ENCODE measurements at regions not wholly inside any gene's neighbourhood (a gene's known extent, or its start where the extent isn't known, plus 50 kb on each side); places are given as distances from the start of the nearest gene placed in this dataset.
"Not testable (repeated sequence)": the region's sequence is repeated elsewhere in the genome, so short reads cannot be mapped to it uniquely, and the experiment has no call there.

DNA sequence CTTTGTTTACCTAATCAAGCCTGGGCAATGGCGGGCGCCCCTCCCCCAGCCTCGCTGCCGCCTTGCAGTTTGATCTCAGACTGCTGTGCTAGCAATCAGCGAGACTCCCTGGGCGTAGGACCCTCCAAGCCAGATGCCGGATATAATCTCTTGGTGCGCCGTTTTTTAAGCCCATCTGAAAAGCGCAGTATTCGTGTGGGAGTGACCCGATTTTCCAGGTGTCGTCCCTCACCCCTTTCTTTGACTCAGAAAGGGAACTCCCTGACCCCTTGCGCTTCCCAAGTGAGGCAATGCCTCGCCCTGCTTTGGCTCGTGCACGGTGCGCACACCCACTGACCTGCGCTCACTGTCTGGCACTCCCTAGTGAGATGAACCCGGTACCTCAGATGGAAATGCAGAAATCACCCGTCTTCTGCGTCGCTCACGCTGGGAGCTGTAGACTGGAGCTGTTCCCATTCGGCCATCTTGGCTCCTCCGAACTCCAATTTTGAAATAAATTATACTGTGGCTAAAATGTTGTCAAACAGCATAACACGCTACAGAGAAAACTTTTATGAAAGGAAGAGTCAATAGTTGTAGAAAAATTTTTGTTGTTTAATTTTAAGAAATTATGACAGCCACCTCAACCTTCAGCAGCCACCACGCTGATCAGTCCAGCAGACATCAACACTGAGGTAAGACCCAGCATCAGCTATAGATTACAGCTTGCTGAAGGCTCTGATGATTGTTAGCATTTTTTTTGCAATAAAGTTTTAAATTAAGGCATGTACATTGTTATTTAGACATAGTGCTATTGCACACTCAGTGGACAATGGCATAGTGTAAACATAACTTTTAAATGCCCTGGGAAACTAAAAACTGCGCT, 384.7 kb upstream of the DEPDC1 start:
- not testable (repeated sequence) for DNase-seq

DNA sequence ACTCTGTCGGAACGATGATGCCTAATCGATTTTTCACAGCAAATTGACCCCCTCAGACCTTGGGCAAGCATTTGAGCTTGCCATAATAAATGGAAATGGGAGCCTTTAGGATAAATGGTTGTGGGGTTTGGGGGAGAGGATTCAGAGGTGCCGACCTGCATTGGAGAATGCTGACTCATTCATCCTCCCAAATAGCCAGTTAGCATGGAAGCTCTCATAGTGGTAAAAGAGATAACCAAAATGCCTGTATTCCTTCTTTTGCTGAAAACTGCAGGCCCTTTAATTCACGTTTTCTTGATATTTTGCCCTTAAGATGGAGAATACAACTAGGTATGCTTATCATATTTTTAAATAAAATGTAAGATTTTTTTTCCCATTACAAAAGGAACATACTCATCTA, 392.6 kb upstream of the DEPDC1 start:
- DNase-seq: no peak

DNA sequence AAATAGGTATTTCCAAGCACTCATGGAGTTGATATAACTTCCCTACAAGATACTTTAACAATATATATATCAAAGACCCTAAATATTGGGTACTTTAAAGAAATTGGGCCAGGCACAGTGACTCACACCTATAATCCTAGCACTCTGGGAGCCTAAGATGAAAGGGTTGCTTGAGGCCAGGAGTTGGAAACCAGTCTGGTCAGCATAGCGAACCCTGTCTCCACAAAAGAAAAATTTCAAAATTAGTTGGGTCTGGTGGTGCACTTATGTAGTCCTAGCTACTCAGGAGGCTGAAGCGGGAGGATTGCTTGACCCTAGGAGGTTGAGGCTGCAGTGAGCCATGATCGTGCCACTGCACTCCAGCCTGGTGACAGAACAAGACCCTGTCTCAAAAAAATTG, 393.9 kb upstream of the DEPDC1 start:
- no peak for DNase-seq

DNA sequence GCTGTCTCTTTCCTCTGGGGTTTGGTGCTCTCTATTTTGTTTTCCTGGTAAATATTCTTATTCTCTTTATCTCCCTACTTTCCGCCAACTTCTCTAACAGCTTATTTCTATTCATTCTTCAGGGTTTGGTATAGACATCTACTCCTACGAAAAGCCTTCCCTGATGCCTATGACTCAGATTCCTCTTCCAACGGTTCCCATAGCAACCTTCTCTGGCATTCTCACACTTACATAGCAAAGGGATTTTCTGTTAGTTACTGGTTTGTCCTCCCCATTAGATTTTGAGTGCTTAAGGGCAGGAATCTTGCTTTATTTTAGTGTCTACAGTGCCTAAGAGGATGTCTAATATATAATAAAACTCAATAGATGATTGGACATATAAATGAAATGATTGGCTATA, 407.6 kb upstream of the DEPDC1 start:
- DNase-seq: no peak

DNA sequence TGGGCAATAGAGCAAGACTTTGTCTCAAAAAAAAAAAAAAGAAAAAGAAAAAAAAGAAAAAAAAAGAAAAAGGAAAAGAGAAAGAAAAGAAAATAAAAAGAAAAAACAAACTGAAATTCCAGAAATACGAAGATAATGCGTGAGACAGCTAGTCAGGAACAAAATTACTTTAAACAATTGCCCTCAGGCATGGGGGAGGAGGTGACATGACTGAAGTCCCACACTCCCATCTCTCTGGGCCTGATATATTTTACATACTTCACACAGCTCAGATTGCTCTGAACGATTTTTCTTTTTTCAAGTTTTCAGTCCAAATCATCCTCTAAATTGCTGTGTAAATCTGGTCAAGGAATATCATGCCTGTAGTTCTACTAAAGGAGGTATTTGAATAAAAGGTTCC, 409.5 kb upstream of the DEPDC1 start:
- DNase-seq: no peak

DNA sequence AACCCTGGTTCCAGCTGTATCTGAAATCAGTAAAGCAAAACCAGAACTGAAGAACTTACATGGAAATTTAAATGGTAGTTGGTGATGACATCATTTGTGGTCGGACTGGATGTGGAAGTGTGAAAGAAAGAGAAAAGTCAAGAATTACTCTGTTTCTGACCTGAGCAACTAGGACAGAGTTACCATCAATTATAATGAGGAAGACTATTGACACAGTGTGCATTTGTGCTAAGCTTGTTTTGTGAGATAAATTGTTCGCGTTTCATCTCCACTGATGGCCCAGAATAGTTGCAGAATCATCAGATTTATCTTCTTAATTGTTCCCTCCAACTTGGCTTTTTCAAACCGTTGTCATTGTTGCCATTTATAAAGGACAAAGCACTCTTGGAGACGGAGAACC, 410.6 kb upstream of the DEPDC1 start:
- DNase-seq: no peak

DNA sequence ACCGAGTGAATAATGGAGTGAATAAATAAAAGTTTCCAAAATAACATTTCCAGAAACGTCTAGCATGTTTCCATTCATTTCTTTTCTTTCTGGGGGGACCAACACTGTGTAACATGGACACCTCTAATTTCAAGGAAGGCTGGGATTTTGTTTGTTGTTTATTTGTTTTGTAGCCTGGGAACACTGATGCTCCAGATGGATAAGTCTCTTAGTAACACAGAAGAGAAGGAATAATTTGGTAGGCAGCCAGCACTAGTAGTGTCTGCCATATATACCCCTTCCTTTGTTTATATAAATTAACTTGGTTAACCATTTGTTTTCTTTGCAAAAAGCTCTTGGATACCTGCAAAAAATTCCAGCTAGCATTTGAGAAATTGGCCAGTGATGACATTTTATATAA, 411.4 kb upstream of the DEPDC1 start:
- DNase-seq: no peak

DNA sequence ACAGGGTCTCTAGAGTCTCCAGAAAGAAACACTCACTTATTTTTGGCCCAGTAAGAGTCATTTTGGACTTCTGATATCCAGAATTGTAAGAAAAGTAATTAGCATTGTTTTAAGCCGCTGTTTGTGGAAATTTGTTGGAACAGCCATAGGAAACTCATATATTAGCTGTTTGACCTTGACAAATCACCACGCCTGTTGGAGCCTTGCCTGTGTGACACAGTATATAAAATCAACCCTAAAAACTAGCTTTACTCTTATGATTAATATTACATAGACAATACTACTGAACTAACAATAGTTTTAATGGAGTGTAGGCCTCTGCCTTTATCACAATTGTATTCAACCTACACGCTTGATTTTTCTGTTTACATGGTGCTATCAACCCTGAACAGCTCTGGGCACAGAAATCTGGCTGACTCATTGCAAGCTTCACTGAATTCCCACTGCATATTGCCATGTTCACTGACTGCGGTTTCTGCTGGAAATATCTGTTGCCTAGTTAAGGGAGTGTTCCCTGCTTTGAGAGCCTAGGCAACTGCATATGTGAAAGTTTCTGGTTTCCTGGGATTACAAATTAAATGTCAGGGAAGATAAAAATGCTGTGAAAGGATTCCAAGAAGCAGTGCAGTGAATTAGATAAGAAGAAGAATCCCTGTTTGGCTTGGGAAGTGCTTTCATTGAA, 419.5 kb upstream of the DEPDC1 start:
- no peak for DNase-seq

DNA sequence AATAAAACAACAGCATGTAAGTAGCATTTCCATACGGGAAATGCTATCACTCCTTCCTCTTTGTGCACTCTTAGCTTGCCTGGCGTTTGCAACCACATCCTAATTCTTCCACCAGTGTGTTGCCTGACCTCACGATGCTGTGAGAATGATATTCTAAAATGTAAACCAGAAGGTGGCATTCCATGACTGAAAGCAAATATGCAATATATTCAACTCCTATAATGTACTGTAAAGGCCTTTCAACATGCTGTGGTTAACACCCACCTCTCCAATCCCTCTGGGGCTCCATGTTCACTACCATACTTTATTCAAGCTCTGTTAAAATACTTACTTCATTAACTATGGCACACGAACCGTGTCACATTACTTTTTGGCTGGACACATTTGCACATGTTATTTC, 420.6 kb upstream of the DEPDC1 start:
- no peak for DNase-seq

DNA sequence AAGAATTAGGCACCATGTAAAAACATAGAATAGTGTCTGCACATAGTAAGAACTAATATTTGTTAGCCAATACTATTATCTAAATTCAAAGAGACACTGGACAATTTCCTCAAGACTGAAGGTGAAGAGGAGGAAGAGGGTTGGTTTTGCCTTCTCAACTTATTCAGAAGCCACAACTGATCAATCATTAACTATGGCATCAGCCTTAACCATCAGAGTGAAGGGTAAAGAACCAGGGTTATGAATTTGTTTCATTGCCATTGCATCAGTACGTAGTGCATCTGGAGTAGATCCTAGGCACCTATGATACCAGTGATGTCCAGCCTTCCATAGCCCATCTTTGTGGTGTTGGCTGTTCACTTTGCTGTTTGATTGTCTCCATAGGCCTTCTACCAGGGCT, 421.7 kb upstream of the DEPDC1 start:
- no peak for DNase-seq

DNA sequence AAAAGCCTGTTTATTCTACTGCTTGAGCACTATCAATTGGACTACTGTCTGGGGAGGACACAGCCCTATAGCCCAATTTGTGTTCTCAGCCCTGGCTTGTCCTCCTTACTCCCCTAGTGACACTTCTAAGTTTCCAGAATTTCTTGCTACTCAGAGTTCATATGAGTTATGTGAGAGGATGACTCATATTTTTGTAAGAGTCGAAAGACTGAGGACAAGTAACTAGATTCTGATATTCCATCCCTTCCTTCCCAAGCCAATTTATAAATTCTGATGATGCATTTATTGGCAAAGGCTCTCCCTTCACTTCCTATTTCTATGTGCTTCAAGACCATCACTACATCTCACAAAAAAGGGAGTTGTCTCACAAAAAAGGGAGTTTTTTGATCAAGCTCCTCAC, 422.2 kb upstream of the DEPDC1 start:
- DNase-seq: no peak

DNA sequence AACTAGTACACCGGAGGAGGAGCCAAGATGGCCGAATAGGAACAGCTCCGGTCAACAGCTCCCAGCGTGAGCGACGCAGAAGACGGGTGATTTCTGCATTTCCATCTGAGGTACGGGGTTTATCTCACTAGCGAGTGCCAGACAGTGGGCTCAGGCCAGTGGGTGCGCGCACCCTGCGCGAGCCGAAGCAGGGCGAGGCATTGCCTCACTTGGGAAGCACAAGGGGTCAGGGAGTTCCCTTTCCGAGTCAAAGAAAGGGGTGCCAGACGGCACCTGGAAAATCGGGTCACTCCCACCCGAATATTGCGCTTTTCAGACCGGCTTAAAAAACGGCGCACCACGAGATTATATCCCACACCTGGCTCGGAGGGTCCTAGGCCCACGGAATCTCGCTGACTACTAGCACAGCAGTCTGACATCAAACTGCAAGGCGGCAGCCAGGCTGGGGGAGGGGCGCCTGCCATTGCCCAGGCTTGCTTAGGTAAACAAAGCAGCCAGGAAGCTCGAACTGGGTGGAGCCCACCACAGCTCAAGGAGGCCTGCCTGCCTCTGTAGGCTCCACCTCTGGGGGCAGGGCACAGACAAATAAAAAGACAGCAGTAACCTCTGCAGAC, 426.7 kb upstream of the DEPDC1 start:
- DNase-seq: not testable (repeated sequence)

DNA sequence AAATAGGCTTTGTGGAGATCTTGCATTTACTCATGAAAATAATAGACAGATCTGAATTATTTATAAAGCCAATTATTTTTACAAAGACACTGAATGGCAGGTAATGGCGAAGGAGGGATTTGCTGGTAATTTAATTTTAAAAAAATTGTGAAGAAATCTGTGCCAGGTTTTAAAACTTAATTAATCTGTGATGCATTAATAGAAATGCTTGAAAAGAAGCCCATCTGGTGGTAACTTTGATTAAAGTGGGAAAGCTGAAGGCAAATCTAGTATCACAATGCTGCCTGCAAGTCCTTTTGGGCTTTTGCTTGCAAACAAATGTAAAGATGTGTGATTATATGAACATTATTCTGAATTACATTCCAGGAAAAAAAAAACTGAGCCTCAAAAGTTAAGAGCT, 433.2 kb upstream of the DEPDC1 start:
- no peak for DNase-seq

DNA sequence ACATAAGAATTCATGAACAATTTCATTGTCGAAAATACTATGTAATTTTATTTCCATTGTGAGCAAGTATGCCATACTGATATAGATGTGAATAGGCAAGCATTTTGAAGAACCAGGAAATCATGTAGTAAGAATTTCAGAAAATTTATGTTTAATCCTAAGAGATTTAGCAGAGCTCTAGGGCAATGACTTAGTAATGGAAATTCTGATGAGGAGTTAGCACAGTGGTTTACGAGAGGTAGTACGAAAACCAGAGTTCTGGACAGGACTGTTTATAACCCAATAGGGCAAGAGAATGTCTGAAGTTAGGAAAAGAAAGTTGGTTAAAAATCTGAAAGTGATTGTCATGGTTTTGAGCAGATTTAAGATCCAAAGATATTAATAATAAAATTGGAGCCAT, 439.6 kb upstream of the DEPDC1 start:
- no peak for DNase-seq

DNA sequence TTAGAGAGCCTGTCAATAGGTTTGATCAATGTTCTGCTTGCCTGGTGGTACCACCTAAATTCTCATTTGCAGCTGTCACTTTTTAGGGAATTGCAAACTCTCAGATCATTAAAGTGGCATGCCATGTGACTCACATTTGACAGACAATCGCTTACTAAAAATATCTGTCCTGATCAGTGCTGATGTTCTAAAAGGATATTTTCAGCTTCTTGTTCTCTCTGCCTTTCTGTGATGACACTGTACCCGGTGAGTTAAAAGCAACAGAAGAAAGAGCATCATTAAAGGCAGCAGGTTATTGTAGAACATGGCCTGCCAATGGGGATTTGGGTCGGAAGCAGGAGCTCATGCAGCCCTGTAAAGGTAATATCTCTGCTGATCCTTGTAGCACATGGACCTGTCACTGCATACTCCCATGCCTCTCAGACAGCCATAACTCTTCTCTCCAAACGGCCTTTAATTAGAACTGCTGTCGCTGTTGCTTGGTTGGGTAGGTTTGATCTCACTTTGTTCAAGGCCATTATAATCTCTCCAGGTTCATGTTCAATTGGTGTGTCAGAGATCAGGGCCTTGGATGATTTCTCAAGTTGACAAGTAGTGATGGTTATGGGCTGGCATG, 441.3 kb upstream of the DEPDC1 start:
- DNase-seq: no peak

DNA sequence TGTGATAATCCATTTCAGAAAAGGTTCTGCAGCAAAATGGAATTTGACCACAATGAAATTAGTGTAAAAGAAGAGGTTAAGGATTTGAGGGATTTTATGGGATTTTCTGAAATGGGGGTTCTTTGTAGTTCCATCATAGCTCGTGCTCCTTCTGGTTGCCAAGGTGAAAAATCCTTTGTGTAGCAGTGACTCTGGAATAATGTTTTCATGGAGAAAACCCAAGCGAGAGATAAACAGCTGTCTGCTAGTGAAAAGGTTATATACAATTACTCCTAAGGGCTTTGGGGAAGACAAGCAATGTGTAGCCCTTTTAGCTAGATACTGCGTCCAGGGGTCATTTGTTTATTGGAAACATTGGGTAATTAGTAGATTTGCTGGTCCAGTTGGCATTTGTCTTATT, 453.2 kb upstream of the DEPDC1 start:
- no peak for DNase-seq

DNA sequence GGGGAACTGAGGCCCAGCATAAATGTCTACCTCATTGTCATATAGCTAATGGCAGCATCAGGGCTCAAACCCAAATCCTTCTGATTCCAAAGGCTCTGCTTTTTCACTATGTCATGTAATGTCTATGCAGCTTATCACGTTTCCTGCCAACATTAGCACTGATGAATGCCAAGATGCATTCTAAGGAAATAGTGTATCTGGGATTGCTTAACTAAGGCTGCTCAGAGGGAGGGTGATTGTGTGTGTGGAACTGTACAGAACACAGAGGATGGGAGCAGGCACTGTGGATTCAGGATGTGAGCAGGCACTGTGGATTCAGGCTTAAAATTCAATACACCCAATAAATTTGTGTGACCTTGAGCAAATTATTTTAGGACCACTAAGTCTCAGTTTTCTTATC, 456.4 kb upstream of the DEPDC1 start:
- DNase-seq: no peak

DNA sequence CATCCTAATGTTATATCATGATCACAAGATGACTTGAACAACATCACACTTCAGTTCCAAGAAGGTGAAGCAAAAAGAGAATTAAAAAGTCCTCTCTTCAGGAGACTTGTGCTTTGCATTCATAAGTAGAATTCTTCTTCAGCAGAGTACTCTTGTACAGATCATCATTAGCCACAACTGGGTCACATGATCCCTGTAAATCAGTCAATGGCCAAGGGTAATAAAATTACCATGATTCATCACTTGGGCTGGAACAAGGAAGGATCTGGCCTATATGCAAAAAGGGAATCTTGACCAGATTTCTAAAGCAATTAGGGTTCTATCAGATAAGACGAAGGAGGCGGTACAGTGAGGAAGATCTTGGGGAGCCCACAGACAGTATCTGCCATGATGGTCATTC, 458.0 kb upstream of the DEPDC1 start:
- no peak for DNase-seq

DNA sequence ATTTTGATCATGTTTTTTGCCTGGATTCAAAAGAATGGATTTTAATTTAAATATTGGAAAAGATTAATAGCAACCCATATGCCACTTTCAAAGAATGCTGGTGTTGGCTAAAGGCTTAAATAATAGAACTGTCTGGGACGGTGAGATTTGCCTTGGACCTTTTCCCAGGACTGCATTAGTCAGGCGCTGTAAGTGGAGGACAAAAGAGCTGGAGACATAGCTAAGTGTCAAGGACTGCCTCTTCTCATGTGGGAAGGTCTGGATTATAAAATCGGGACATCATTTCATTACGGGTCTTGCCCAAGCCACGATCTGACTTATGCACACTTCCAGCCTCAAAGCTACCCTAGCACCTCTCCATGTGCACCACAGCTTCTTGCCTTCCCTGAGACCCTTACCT, 458.5 kb upstream of the DEPDC1 start:
- DNase-seq: no peak

DNA sequence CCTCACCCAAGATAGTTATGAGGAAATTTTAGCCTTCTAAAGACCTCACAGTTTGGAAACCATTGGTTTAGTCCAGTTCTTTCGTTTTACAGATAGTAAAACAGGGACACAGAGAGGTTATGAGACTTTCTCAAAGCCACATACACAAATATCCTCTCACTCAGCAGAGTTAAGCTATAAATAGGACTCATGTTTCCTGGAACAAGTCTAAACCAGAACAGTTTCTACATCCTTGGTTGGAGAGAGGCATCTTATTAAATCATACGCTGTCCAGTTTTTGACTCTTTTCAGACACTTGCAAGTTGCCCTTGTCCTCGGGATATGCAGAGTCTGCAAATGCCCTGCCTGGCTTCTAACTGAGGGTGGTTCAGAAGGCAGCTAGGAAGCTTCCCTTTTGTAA, 462.1 kb upstream of the DEPDC1 start:
- no peak for DNase-seq

DNA sequence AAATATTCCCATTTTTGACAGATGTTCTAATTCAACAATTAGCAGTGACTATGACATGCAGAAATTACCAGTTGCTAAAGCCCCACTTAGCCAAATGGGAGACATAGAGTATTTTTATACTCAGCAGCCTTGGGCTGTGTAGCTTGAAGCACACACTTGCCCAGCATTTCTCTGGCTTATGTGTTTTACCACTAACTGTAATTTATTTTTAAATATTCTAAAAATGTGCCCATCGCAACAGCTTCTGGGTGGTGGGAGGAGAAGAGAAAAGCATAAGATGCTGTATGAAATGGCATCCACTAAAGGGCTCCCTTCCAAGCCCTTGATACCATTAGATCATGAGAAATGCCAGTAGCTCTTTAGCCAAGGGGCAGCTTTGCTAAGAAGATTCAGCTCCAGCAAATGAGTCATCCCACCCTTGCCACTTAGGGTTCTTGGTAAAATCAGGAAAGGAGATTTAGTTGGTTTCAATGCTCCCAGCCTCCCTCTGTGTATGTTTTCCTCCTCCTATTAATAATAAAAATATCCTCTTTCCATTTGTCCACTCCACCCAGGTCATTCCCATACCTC, 462.7 kb upstream of the DEPDC1 start:
- no peak for DNase-seq

DNA sequence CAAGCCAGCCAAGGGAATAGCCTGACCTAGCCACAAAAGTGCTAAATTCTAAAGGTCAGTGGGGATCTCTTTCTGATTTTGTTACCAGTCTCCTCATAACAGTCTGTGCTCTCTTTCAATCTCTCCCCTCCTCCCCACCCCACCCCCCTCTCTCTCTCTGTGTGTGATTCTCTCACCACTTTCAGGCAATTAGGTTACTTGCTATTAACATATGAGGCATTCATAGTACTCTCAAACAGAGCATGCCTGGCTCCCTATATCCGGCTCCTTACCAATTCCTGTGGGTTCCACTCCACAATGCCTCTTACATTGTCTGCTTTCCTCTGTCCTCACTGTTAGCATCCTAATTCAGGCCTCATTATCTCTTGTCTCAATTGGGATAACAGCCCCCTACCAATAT, 464.3 kb upstream of the DEPDC1 start:
- no peak for DNase-seq

DNA sequence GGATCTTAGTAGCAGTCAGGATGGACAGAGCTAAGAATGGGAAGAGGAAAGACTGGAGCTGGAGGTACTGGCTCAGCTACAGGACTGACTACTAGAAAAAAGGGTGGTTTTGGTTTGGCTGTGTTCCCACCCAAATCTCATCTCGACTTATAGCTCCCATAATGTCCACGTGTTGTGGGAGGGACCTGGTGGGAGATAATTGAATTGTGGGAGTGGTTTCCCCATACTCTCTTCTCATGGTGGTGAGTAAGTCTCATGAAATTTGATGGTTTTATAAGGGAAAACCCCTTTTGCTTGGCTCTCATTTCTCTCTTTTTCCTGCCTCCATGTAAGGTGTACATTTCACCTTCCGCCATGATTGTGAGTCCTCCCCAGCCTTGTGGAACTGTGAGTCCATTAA, 466.5 kb upstream of the DEPDC1 start:
- no peak for DNase-seq

DNA sequence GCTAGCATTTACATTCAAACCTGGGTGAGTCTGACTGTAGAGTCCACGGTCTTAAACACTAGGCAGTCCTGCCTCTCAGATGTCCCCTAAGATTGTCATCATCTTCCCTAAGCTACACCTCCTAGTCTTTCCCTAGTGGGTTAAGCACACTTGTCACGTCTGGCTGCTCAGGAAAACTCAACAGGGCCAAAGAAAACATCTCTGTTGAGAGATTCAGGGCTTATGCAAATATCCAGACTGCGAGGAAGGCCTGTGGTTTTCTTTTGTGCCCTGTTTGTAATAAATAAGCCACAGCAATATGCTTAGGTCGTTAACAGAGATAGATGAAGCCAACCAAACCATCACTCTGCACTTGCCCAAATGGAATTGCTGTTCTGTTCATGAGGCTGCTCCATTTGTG, 472.6 kb upstream of the DEPDC1 start:
- DNase-seq: no peak

Data from AML-193 (cell line).